Breast epithelium (tissue), 4 donors: ENCODE measurements at regions not wholly inside any gene's neighbourhood (a gene's known extent, or its start where the extent isn't known, plus 50 kb on each side); places are given as distances from the start of the nearest gene placed in this dataset.

Source experiments
- DNase-seq, 2 donors: peaks; one replicate each; pipeline ENCODE4 v3.0.0-alpha.2; 2019; ENCODE audit warnings: low spot score in 2 of 2
- H3K27ac ChIP-seq, 2 donors: fragments of 200-600 bp; sonication (generic) in 1 of 2; one replicate each; pipeline ENCODE4 v1.5.1; 2016 to 2019; ENCODE audit warnings: mild to moderate bottlenecking in 1 of 2
- H3K27me3 ChIP-seq, 2 donors: fragments of 200-600 bp; sonication (generic) in 1 of 2; one replicate each; pipeline versions ENCODE4 v1.5.1 to v1.6.0; 2017 to 2019; ENCODE audit warnings: control low read depth in 1 of 2, mild to moderate bottlenecking in 1 of 2
- H3K36me3 ChIP-seq: fragments of 200-600 bp; one replicate; pipeline ENCODE4 v1.5.1; 2019
- H3K4me1 ChIP-seq, 2 donors: fragments of 200-600 bp; sonication (generic); one replicate each; pipeline ENCODE4 v1.5.1; 2016 to 2019; ENCODE audit warnings: control low read depth in 1 of 2
- H3K4me3 ChIP-seq, 3 donors: fragments of 200-600 bp; sonication (generic); 1 replicate in 2 of 3; 2 replicates in 1 of 3; pipeline ENCODE4 v1.5.1; 2016 to 2019; ENCODE audit warnings: mild to moderate bottlenecking in 3 of 3, moderate library complexity in 2 of 3
- H3K9me3 ChIP-seq, 2 donors: fragments of 200-600 bp; sonication (generic) in 1 of 2; one replicate each; pipeline ENCODE4 v1.5.1; 2016 to 2019; ENCODE audit warnings: control low read depth in 1 of 2
- POLR2A ChIP-seq: fragments of 450-650 bp; IDR thresholded peaks from one replicate; pipeline ENCODE4 v1.6.1; 2016; ENCODE audit warnings: antibody characterized with exemption, mild to moderate bottlenecking, moderate library complexity
- POLR2AphosphoS5 ChIP-seq, 3 donors: sonication (generic); formaldehyde crosslinking; IDR thresholded peaks; one replicate each; pipeline ENCODE4 v1.6.1; 2017; ENCODE audit warnings: antibody characterized with exemption in 3 of 3
- intact Hi-C: fragments of 100-400 bp; cut with DNase I; formaldehyde crosslinking; loops from one replicate; pipeline ENCODE4 v1.15.1; 2023; ENCODE audit warnings: low total_unique reads
- TF ChIP-seq, protein P1 (sequence below), 3 donors: fragments of 450-650 bp; IDR thresholded peaks; one replicate each; pipeline ENCODE4 v1.5.1; 2016 to 2017; ENCODE audit warnings: antibody characterized with exemption in 3 of 3, mild to moderate bottlenecking in 3 of 3, moderate library complexity in 3 of 3

DNA sequence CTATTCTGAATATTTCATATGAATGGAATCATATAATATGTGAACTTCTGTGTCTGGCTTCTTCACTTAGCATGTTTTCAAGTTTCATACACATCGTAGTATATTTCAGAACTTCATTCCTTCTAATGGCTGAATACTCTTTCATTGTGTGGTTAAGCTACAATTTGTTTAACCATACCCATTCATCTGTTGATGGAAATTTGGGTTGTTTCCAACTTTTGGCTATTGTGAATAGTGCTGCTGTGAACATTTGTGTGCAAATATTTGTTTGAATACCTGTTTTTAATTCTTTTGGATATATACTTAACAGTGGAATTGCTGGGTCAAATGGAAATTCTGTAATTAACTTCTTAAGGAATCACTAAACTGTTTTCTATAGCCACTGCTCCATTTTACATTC lies 86.0 kb upstream of the MDFIC start:
- Histone ChIP-seq H3K4me3 (no peak overlapping the region), H3K27ac (no peak overlapping the region), H3K9me3 (no peaks in the 10 kb centered on the region), H3K27me3 (no peaks in the 10 kb centered on the region), H3K36me3 (no peaks in the 10 kb centered on the region), H3K4me1 (no peaks in the 10 kb centered on the region)
- DNase-seq: no peak
- intact Hi-C loops: no loop called here
- TF ChIP-seq POLR2AphosphoS5 (IDR thresholded peaks at IDR 0.05) (no peak), POLR2A (no peak)
- TF ChIP-seq, protein P1, sequence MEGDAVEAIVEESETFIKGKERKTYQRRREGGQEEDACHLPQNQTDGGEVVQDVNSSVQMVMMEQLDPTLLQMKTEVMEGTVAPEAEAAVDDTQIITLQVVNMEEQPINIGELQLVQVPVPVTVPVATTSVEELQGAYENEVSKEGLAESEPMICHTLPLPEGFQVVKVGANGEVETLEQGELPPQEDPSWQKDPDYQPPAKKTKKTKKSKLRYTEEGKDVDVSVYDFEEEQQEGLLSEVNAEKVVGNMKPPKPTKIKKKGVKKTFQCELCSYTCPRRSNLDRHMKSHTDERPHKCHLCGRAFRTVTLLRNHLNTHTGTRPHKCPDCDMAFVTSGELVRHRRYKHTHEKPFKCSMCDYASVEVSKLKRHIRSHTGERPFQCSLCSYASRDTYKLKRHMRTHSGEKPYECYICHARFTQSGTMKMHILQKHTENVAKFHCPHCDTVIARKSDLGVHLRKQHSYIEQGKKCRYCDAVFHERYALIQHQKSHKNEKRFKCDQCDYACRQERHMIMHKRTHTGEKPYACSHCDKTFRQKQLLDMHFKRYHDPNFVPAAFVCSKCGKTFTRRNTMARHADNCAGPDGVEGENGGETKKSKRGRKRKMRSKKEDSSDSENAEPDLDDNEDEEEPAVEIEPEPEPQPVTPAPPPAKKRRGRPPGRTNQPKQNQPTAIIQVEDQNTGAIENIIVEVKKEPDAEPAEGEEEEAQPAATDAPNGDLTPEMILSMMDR (IDR thresholded peaks at IDR 0.05): no peak

DNA sequence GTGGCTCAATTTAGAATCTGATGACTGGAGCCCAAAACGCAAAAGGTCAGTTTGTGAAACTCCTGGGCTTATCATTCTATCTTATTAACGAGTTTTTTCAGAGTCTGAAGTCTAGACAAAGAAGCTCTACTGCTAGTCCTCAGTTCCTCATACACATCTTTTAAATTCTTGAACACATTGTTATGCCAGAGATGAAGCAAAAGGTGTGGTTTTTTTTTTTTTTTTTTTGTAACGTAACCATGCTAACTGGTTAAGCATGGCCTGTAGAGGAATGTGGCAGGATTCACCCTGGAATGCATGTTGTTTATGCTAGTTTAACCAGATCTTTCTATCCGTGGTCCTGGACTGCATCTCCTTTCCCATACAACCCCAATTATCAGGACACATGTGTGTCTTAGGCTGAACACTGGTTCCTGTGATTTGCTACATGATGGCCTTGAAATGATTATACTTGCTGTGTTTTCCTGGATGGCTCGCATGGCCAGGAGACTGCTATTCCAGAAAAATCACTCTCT lies 79.3 kb upstream of the MDFIC start:
- Histone ChIP-seq H3K9me3 (no peaks in the 10 kb centered on the region), H3K27ac (no peak overlapping the region), H3K36me3 (no peaks in the 10 kb centered on the region), H3K4me3 (no peak overlapping the region), H3K27me3 (no peaks in the 10 kb centered on the region), H3K4me1 (no peaks in the 10 kb centered on the region)
- DNase-seq: no peak
- TF ChIP-seq POLR2A (no peak), POLR2AphosphoS5 (IDR thresholded peaks at IDR 0.05) (no peak)
- TF ChIP-seq, protein P1 (IDR thresholded peaks at IDR 0.05): no peak
- intact Hi-C loops: no loop called here

DNA sequence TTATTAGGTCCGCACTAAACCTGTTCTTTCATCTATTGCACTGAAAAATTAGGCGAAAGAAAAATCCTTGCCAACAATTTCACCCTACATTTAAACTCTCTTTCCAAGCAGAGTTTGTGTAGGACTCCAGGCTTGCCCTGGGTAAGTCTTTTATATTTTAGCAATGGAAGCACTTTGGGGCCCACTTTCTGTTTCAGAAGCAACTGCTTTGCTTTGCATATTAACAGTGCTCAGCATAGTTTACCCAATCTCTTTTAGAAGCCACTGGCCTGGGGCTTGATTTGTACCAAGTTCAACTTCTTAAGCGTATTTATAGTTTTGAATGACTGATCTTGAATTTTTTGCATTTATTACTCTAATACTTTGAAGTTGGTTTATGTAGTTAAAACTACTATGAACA lies 78.8 kb upstream of the MDFIC start:
- Histone ChIP-seq H3K4me1 (no peaks in the 10 kb centered on the region), H3K9me3 (no peaks in the 10 kb centered on the region), H3K27me3 (no peaks in the 10 kb centered on the region), H3K4me3 (no peak overlapping the region), H3K27ac (no peak overlapping the region), H3K36me3 (no peaks in the 10 kb centered on the region)
- intact Hi-C loops: no loop called here
- TF ChIP-seq POLR2A: no peak
- TF ChIP-seq, protein P1 (IDR thresholded peaks at IDR 0.05): no peak
- TF ChIP-seq POLR2AphosphoS5 (IDR thresholded peaks at IDR 0.05): no peak
- DNase-seq: no peak

DNA sequence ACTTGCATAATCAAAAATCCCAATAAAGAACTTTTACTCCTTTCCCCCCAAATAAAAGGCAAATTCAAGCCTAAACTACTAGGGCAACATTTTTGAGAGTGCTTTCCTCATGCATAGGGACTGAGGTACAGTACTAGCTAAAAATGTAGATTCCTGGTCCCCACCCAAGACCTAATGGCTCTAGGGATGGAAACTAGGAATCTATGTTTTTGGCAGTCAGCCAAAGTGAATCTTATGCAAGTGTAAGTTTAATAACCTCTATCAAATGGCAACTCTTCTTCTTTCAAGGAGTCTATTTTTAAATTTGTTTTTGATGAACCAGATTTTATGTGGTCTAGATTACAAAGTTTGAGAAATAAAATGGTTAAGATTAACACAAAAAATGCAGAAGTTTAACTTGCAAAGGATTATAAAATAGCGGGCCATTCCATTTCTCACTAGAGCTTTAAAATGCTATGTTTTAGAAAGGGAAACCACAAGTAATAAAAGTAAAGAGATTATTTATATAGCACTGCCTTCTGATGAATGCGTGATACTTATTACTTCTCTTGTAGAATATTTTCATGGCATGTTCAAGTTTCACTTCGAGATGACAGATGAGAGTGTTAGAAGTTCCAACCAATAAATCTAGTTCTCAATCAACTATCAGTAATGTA lies 70.4 kb upstream of the MDFIC start:
- H3K9me3 ChIP-seq: no peaks in the 10 kb centered on the region
- H3K27me3 ChIP-seq: no peaks in the 10 kb centered on the region
- no peaks in the 10 kb centered on the region for H3K36me3 ChIP-seq
- H3K27ac ChIP-seq: no peak overlapping the region
- DNase-seq: no peak
- intact Hi-C loops: no loop called here
- TF ChIP-seq POLR2A (no peak), POLR2AphosphoS5 (IDR thresholded peaks at IDR 0.05) (no peak)
- TF ChIP-seq, protein P1 (IDR thresholded peaks at IDR 0.05): no peak
- no peaks in the 10 kb centered on the region for H3K4me1 ChIP-seq
- no peak overlapping the region for H3K4me3 ChIP-seq

DNA sequence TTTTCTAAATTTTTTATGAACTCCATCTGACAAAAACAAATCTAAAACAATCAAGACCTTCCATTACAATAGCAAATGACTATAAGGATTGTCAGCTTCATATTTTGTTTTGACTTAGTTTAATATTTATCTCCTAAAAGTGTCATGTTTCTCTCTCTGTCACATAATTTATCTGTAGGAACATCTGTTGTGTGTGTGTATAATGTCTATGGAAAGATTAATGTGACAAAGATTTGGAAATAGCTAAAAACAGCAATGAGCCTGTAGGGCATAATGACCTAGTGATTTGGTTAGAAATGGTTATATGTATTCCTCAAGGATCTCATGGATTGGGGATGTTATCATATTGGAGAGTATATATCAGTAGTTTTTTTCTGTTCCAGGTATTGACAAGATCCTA lies 69.6 kb upstream of the MDFIC start:
- intact Hi-C loops: no loop called here
- no peak for DNase-seq
- Histone ChIP-seq H3K4me3 (no peak overlapping the region), H3K36me3 (no peaks in the 10 kb centered on the region), H3K4me1 (no peaks in the 10 kb centered on the region), H3K9me3 (no peaks in the 10 kb centered on the region), H3K27ac (no peak overlapping the region), H3K27me3 (no peaks in the 10 kb centered on the region)
- TF ChIP-seq, protein P1 (IDR thresholded peaks at IDR 0.05): no peak
